HG03196 (cell line): ENCODE measurements at regions not wholly inside any gene's neighbourhood (a gene's known extent, or its start where the extent isn't known, plus 50 kb on each side); places are given as distances from the start of the nearest gene placed in this dataset.
"Not testable (repeated sequence)": the region's sequence is repeated elsewhere in the genome, so short reads cannot be mapped to it uniquely, and the experiment has no call there.

Experiments used
- ATAC-seq: cut with Tn5 transposase; IDR thresholded peaks from one replicate; pipeline ENCODE4 v1.9.1; 2021; ENCODE audit not compliant: unreplicated experiment

- peak; percentile 85 for ATAC-seq
Observed at GRCh38 chr2:131736406-131736805, 208.7 kb downstream of the CCDC74A start.

GRCh38 chr2:131738533-131738932 lies 210.8 kb downstream of the CCDC74A start:
- ATAC-seq: not testable (repeated sequence)

GRCh38 chr2:131738996-131739434 lies 211.3 kb downstream of the CCDC74A start:
- ATAC-seq: not testable (repeated sequence)

GRCh38 chr2:131753640-131754561 lies 226.2 kb downstream of the CCDC74A start:
- no peak for ATAC-seq

- ATAC-seq: no peak
Observed at GRCh38 chr2:131754929-131755720, 227.4 kb downstream of the CCDC74A start.

GRCh38 chr2:131756141-131756907 lies 228.6 kb downstream of the CCDC74A start:
- no peak for ATAC-seq

- not testable (repeated sequence) for ATAC-seq
Observed at GRCh38 chr2:131758941-131759340, 231.3 kb downstream of the CCDC74A start.

GRCh38 chr2:131774955-131775555 lies 247.4 kb downstream of the CCDC74A start:
- ATAC-seq: not testable (repeated sequence)

GRCh38 chr2:131775903-131776506 lies 248.3 kb downstream of the CCDC74A start:
- not testable (repeated sequence) for ATAC-seq

GRCh38 chr2:131780446-131780845 lies 252.8 kb downstream of the CCDC74A start:
- ATAC-seq: not testable (repeated sequence)

- ATAC-seq: no peak
Observed at GRCh38 chr2:131801210-131801744, 273.6 kb downstream of the CCDC74A start.

GRCh38 chr2:131801745-131802350 lies 274.2 kb downstream of the CCDC74A start:
- ATAC-seq: peak; percentile 87

- ATAC-seq: not testable (repeated sequence)
Observed at GRCh38 chr2:131802351-131802836, 274.7 kb downstream of the CCDC74A start.

GRCh38 chr2:131803237-131803636 lies 275.5 kb downstream of the CCDC74A start:
- ATAC-seq: not testable (repeated sequence)

GRCh38 chr2:131812605-131813004 lies 284.9 kb downstream of the CCDC74A start:
- not testable (repeated sequence) for ATAC-seq

- ATAC-seq: not testable (repeated sequence)
Observed at GRCh38 chr2:131813378-131813777, 285.7 kb downstream of the CCDC74A start.

- not testable (repeated sequence) for ATAC-seq
Observed at GRCh38 chr2:131818267-131818973, 290.7 kb downstream of the CCDC74A start.

GRCh38 chr2:131822237-131822721 lies 294.6 kb downstream of the CCDC74A start:
- not testable (repeated sequence) for ATAC-seq
